ENCODE measurements at regions not wholly inside any gene's neighbourhood (a gene's known extent, or its start where the extent isn't known, plus 50 kb on each side); places are given as distances from the start of the nearest gene placed in this dataset.

- H3K4me1 Mint-ChIP-seq = no peaks in the 10 kb centered on the region
- TF ChIP-seq, protein P1, sequence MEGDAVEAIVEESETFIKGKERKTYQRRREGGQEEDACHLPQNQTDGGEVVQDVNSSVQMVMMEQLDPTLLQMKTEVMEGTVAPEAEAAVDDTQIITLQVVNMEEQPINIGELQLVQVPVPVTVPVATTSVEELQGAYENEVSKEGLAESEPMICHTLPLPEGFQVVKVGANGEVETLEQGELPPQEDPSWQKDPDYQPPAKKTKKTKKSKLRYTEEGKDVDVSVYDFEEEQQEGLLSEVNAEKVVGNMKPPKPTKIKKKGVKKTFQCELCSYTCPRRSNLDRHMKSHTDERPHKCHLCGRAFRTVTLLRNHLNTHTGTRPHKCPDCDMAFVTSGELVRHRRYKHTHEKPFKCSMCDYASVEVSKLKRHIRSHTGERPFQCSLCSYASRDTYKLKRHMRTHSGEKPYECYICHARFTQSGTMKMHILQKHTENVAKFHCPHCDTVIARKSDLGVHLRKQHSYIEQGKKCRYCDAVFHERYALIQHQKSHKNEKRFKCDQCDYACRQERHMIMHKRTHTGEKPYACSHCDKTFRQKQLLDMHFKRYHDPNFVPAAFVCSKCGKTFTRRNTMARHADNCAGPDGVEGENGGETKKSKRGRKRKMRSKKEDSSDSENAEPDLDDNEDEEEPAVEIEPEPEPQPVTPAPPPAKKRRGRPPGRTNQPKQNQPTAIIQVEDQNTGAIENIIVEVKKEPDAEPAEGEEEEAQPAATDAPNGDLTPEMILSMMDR (IDR thresholded peaks at IDR 0.05) = no peak
- no peak for ATAC-seq (ENCODE audit: low read depth)
- no peak for DNase-seq
- ChIA-PET POLR2A (no interaction called here), CTCF (no interaction called here)
- peaks cover 4% of the 10 kb centered on the region for H3K9me3 Mint-ChIP-seq
- H3K27ac Mint-ChIP-seq = no peak overlapping the region
- no peaks in the 10 kb centered on the region for H3K36me3 Mint-ChIP-seq (ENCODE audit: low read depth)
- H3K27me3 Mint-ChIP-seq = peaks cover 14% of the 10 kb centered on the region
- no peak overlapping the region for H3K4me3 Mint-ChIP-seq
- intact Hi-C loops (cut with micrococcal nuclease) = no loop called here
Observed at GRCh38 chr4:38582889-38583470, 81.0 kb upstream of the KLF3 start.

GRCh38 chr4:38585871-38586270, 78.1 kb upstream of the KLF3 start:
- Mint-ChIP-seq H3K9me3 (no peaks in the 10 kb centered on the region), H3K36me3 (ENCODE audit: low read depth) (no peaks in the 10 kb centered on the region), H3K27ac (no peak overlapping the region), H3K27me3 (peaks cover 12% of the 10 kb centered on the region), H3K4me3 (no peak overlapping the region), H3K4me1 (no peaks in the 10 kb centered on the region)
- ChIA-PET CTCF (no interaction called here), POLR2A (no interaction called here)
- DNase-seq = no peak
- no peak for ATAC-seq (ENCODE audit: low read depth)
- TF ChIP-seq, protein P1 (IDR thresholded peaks at IDR 0.05) = no peak
- intact Hi-C loops (cut with micrococcal nuclease) = no loop called here

- H3K9me3 Mint-ChIP-seq = peaks cover 2% of the 10 kb centered on the region
- H3K36me3 Mint-ChIP-seq (ENCODE audit: low read depth) = no peaks in the 10 kb centered on the region
- H3K27ac Mint-ChIP-seq = no peak overlapping the region
- TF ChIP-seq, protein P1 (IDR thresholded peaks at IDR 0.05) = no peak
- DNase-seq = no peak
- intact Hi-C loops (cut with micrococcal nuclease) = no loop called here
- ChIA-PET POLR2A (interaction anchor here (0.5 kb wide), 1 partner anchor 109 kb away, joined by 9 read pairs; no protein-coding TSS in a partner anchor), CTCF (no interaction called here)
- peaks cover 12% of the 10 kb centered on the region for H3K27me3 Mint-ChIP-seq
- ATAC-seq (ENCODE audit: low read depth) = no peak
- no peak overlapping the region for H3K4me3 Mint-ChIP-seq
- H3K4me1 Mint-ChIP-seq = no peaks in the 10 kb centered on the region
Observed at GRCh38 chr4:38587106-38587505, 76.9 kb upstream of the KLF3 start.

GRCh38 chr4:38590046-38590445, 74.0 kb upstream of the KLF3 start:
- intact Hi-C loops (cut with micrococcal nuclease) = no loop called here
- Mint-ChIP-seq H3K27me3 (peaks cover 10% of the 10 kb centered on the region), H3K36me3 (ENCODE audit: low read depth) (no peaks in the 10 kb centered on the region), H3K9me3 (peaks cover 2% of the 10 kb centered on the region), H3K4me3 (no peak overlapping the region), H3K27ac (no peak overlapping the region), H3K4me1 (no peaks in the 10 kb centered on the region)
- CTCF ChIA-PET = no interaction called here
- TF ChIP-seq, protein P1 (IDR thresholded peaks at IDR 0.05) = no peak
- ATAC-seq (ENCODE audit: low read depth) = no peak
- POLR2A ChIA-PET = no interaction called here
- no peak for DNase-seq

DNA sequence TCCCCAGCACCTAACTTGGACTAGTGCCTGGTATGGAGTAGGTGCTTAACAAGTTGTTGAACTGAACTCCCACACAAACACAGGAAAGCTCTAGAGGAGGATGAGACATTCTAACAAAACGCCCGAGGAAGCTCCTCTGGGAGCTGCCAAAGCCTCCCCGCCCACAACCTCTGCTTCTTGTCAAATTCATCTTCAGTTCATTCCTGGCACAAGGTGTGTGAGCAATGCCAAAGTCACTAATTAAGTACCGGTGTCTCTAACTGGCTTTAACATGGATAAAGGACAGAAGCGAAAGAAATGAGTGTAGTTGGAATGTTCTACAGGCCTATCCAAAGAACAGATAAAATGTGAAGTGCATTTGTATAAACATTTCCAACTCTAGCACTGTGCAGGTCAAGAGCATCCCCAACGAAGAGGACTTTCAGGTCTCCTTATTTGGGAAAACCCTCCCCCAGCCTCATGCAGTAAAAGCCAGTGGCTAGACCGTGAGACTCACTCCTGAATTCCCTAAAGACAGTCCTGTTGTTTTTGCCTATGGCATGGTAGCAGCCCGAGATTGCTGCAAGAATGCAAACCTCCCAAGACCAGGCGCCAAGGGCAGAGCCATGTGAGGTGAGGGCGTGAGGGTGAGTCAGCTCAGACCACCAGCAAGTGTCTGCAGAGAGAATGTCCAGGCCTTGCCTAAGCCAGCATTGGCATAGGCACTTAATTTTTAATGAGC, 72.2 kb upstream of the KLF3 start:
- DNase-seq = no peak
- TF ChIP-seq, protein P1 (IDR thresholded peaks at IDR 0.05) = no peak
- Mint-ChIP-seq H3K27ac (no peak overlapping the region), H3K9me3 (peaks cover 2% of the 10 kb centered on the region), H3K27me3 (no peaks in the 10 kb centered on the region), H3K36me3 (ENCODE audit: low read depth) (no peaks in the 10 kb centered on the region), H3K4me1 (no peaks in the 10 kb centered on the region), H3K4me3 (no peak overlapping the region)
- ATAC-seq (ENCODE audit: low read depth) = no peak
- ChIA-PET POLR2A (no interaction called here), CTCF (no interaction called here)
- intact Hi-C loops (cut with micrococcal nuclease) = no loop called here
